Chondrocyte (in vitro differentiated cells): ENCODE measurements at regions not wholly inside any gene's neighbourhood (a gene's known extent, or its start where the extent isn't known, plus 50 kb on each side); places are given as distances from the start of the nearest gene placed in this dataset.

ENCODE experiments used
- DNase-seq: peaks from one replicate; pipeline ENCODE4 v3.0.0; 2021; ENCODE audit warnings: mixed read lengths, low spot score
- H3K27ac Mint-ChIP-seq: one replicate; pipeline ENCODE4 v1.8.0; 2021; ENCODE audit warnings: mild to moderate bottlenecking, moderate library complexity, mixed read lengths; ENCODE audit not compliant: unreplicated experiment
- H3K27me3 Mint-ChIP-seq: 2 replicates; pipeline ENCODE4 v1.8.0; 2021; ENCODE audit warnings: low read depth, mixed read lengths
- H3K36me3 Mint-ChIP-seq: 2 replicates; pipeline ENCODE4 v1.8.0; 2021; ENCODE audit warnings: low read depth, mixed read lengths
- H3K4me1 Mint-ChIP-seq: 2 replicates; pipeline ENCODE4 v1.8.0; 2021; ENCODE audit warnings: low read depth, mild to moderate bottlenecking, mixed read lengths
- H3K4me3 Mint-ChIP-seq: one replicate; pipeline ENCODE4 v1.8.0; 2021; ENCODE audit warnings: mild to moderate bottlenecking, moderate library complexity, mixed read lengths; ENCODE audit not compliant: unreplicated experiment
- H3K9me3 Mint-ChIP-seq: 2 replicates; pipeline ENCODE4 v1.8.0; 2021; ENCODE audit warnings: low read depth, mixed read lengths
- CTCF ChIP-seq: fragments of 200-600 bp; sonication (generic); IDR thresholded peaks from 2 replicates; pipeline ENCODE4 v1.5.0; 2021; ENCODE audit warnings: antibody characterized with exemption, mild to moderate bottlenecking, moderate library complexity

GRCh38 chr11:82577246-82577645 is 156.4 kb downstream of the FAM181B start:
- Mint-ChIP-seq H3K27me3 (peaks cover 14% of the 10 kb centered on the region), H3K9me3 (no peaks in the 10 kb centered on the region), H3K27ac (no peak overlapping the region), H3K4me1 (no peaks in the 10 kb centered on the region), H3K36me3 (no peaks in the 10 kb centered on the region), H3K4me3 (no peak overlapping the region)
- TF ChIP-seq CTCF = no peak
- DNase-seq = no peak

DNA sequence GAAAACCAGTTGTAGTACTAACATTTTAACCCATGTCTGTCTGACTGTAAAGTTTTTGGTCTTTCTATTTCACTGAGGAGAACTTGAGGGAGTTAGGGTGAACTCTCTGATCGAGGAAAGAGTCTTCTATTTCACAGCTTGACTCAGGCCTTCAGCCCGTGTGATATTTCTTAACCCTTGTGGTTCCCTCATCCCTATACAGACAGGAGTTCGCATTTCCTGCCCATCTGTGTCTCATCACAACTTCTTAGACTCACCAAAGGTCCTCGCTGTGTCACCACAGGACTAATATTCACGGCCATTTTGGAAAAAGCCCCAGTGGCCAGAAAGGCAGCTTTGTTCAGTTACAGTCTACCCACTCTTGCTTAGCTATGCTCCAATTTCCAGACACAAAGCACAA is 172.8 kb downstream of the FAM181B start:
- no peak overlapping the region for H3K27ac Mint-ChIP-seq

GRCh38 chr11:82559609-82560008 is 174.1 kb downstream of the FAM181B start:
- Mint-ChIP-seq H3K36me3 (no peaks in the 10 kb centered on the region), H3K9me3 (no peaks in the 10 kb centered on the region), H3K27me3 (peaks cover 5% of the 10 kb centered on the region), H3K4me1 (no peaks in the 10 kb centered on the region), H3K27ac (no peak overlapping the region), H3K4me3 (no peak overlapping the region)
- TF ChIP-seq CTCF = no peak
- DNase-seq = no peak

More for the DNA sequence above, 172.8 kb downstream of the FAM181B start:
- no peaks in the 10 kb centered on the region for H3K9me3 Mint-ChIP-seq
- TF ChIP-seq CTCF = no peak
- H3K36me3 Mint-ChIP-seq = no peaks in the 10 kb centered on the region
- DNase-seq = no peak
- peaks cover 4% of the 10 kb centered on the region for H3K27me3 Mint-ChIP-seq
- H3K4me3 Mint-ChIP-seq = no peak overlapping the region
- no peaks in the 10 kb centered on the region for H3K4me1 Mint-ChIP-seq

DNA sequence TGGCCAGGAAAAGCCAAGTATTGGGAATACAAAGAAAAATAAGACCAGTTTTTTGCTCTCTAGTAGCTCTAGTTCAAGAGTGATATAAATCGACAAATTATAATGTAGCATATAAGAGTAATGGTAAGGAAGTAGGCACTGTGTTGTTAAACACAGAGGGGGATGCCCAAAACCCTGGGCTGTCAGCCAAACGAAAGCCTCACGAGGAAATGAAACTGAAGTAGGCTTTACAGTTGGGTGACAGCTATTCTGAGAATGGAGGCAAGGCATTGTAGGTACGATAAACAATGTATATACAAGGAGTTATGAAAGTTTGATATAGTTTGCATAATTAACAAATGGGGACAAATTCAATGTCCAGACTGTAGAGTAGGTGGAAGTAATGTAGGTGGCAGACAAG is 176.4 kb downstream of the FAM181B start:
- H3K27ac Mint-ChIP-seq = no peak overlapping the region
- H3K4me3 Mint-ChIP-seq = no peak overlapping the region
- H3K9me3 Mint-ChIP-seq = no peaks in the 10 kb centered on the region
- no peaks in the 10 kb centered on the region for H3K4me1 Mint-ChIP-seq
- no peak for TF ChIP-seq CTCF
- DNase-seq = no peak
- no peaks in the 10 kb centered on the region for H3K36me3 Mint-ChIP-seq
- H3K27me3 Mint-ChIP-seq = peaks cover 5% of the 10 kb centered on the region

DNA sequence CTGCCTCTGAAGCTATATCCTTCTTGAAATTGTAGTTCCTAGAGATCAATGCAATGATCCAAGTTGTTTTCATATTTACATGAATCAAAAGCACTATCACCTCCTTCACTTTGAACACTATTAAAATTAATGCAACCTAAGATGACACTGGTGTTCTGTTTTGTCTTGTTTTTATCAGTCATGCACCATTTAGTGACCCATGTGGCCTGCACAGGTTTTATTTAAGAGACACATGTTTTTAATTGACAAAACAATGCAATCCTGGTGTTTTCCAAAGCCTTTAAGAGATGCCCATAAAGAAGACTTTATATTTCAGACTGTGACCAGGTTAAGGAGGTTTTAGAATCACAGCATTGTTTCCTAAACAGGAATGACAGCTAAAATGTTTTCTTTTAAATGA is 177.5 kb downstream of the FAM181B start:
- Mint-ChIP-seq H3K4me1 (no peaks in the 10 kb centered on the region), H3K27ac (no peak overlapping the region), H3K36me3 (no peaks in the 10 kb centered on the region), H3K9me3 (no peaks in the 10 kb centered on the region), H3K4me3 (no peak overlapping the region), H3K27me3 (peaks cover 9% of the 10 kb centered on the region)
- no peak for DNase-seq
- no peak for TF ChIP-seq CTCF
